OCI-LY7 (cell line): ENCODE measurements at regions not wholly inside any gene's neighbourhood (a gene's known extent, or its start where the extent isn't known, plus 50 kb on each side); places are given as distances from the start of the nearest gene placed in this dataset.

ENCODE experiments used
- EZH2phosphoT487 ChIP-seq: fragments of 200-600 bp; sonication (generic); IDR thresholded peaks from 2 replicates; pipeline ENCODE4 v1.6.1; 2018; ENCODE audit warnings: low read depth, borderline replicate concordance, mild to moderate bottlenecking, mixed run types, antibody characterized with exemption, low read length, moderate library complexity, mixed read lengths
- TF ChIP-seq, protein P1 (sequence below): fragments of 200-600 bp; sonication (generic); conservative IDR thresholded peaks from 2 replicates; pipeline ENCODE4 v1.5.1; 2014; ENCODE audit warnings: mild to moderate bottlenecking, antibody characterized with exemption, low read length, moderate library complexity, mixed read lengths

DNA sequence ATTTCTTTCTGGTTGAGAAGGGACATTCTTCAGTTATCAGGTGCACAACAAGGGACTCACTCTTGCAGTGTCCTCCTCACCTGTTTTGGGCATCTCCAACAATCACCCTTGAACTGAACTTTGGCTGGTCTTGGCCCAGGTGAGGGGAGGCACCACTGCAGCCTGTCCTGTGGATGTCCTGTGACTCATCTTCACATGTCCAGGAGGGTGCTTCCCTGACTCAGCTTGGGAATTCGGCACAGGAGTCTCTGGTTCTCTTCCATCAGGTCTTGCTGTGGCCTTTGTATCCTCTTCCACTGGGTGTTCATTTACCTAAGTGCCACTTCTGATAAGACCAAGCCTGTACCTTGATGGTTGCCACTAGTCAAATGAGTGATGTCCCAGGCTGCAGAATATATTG, 196.7 kb upstream of the MKI67 start:
- TF ChIP-seq, protein P1, sequence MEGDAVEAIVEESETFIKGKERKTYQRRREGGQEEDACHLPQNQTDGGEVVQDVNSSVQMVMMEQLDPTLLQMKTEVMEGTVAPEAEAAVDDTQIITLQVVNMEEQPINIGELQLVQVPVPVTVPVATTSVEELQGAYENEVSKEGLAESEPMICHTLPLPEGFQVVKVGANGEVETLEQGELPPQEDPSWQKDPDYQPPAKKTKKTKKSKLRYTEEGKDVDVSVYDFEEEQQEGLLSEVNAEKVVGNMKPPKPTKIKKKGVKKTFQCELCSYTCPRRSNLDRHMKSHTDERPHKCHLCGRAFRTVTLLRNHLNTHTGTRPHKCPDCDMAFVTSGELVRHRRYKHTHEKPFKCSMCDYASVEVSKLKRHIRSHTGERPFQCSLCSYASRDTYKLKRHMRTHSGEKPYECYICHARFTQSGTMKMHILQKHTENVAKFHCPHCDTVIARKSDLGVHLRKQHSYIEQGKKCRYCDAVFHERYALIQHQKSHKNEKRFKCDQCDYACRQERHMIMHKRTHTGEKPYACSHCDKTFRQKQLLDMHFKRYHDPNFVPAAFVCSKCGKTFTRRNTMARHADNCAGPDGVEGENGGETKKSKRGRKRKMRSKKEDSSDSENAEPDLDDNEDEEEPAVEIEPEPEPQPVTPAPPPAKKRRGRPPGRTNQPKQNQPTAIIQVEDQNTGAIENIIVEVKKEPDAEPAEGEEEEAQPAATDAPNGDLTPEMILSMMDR, result no peak
- no peak for TF ChIP-seq EZH2phosphoT487
